Prostate gland (tissue), 2 donors: ENCODE measurements at regions not wholly inside any gene's neighbourhood (a gene's known extent, or its start where the extent isn't known, plus 50 kb on each side); places are given as distances from the start of the nearest gene placed in this dataset.

Source experiments
- DNase-seq: peaks from one replicate; pipeline ENCODE4 v3.0.0-alpha.2; 2019; ENCODE audit warnings: low spot score
- H3K27ac ChIP-seq, 2 donors: fragments of 200-600 bp; sonication (generic); 2 replicates each; pipeline ENCODE4 v1.5.1; 2017 to 2019
- H3K27me3 ChIP-seq: fragments of 200-600 bp; sonication (generic); replicated peaks from 2 replicates; pipeline ENCODE4 v1.5.1; 2019; ENCODE audit not compliant: insufficient read depth
- H3K36me3 ChIP-seq, 2 donors: fragments of 200-600 bp; sonication (generic); 1 replicate in 1 of 2; 2 replicates in 1 of 2; pipeline versions ENCODE4 v1.5.1 to v1.8.1; 2017 to 2019
- H3K4me1 ChIP-seq: fragments of 200-600 bp; sonication (generic); replicated peaks from 2 replicates; pipeline ENCODE4 v1.5.1; 2019
- H3K4me3 ChIP-seq, 2 donors: fragments of 200-600 bp; sonication (generic); 2 replicates each; pipeline ENCODE4 v1.5.1; 2017 to 2019
- H3K9me3 ChIP-seq: fragments of 200-600 bp; sonication (generic); 2 replicates; pipeline ENCODE4 v1.5.1; 2017
- POLR2A ChIP-seq: fragments of 450-650 bp; IDR thresholded peaks from one replicate; pipeline ENCODE4 v1.6.1; 2016; ENCODE audit warnings: antibody characterized with exemption, mild to moderate bottlenecking
- POLR2AphosphoS5 ChIP-seq: sonication (generic); formaldehyde crosslinking; IDR thresholded peaks from one replicate; pipeline ENCODE4 v1.6.1; 2017; ENCODE audit warnings: antibody characterized with exemption
- WGBS: methylation state at CpG from one replicate; pipeline ENCODE4 v1.1.5; 2018; 5-methylcytosine and 5-hydroxymethylcytosine counted together
- intact Hi-C: fragments of 100-400 bp; cut with DNase I; formaldehyde crosslinking; loops from one replicate; pipeline ENCODE4 v1.14.2; 2022
- TF ChIP-seq, protein P1 (sequence below), 4 experiments: fragments of 200-600 bp in 2 of 4; fragments of 450-650 bp in 2 of 4; sonication (generic) in 2 of 4; IDR thresholded peaks; 1 replicate in 3 of 4; 2 replicates in 1 of 4; pipeline ENCODE4 v1.5.1; 2016 to 2019; ENCODE audit warnings: antibody characterized with exemption in 4 of 4, mild to moderate bottlenecking in 2 of 4, moderate library complexity in 2 of 4

DNA sequence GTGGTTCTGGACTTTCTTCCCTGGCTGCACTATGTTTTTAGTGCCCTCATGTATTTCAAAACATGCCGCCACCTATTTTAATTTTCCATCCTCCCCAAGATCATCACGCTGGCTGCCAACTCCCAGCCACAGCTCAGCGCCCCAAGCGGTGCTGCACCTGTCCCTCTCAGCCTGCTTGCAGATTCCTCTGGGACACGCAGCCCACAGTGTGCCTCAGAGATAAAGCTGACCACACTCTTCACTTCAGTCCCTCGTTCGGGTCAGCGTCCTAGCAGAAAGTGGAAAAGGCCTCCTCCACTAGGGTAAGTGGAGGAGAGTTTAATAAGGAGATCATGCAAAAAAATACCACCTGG lies 56.2 kb upstream of the CKS2 start:
- no peak overlapping the region for H3K4me3 ChIP-seq
- no peaks in the 10 kb centered on the region for H3K9me3 ChIP-seq
- TF ChIP-seq POLR2A: no peak
- TF ChIP-seq, protein P1, sequence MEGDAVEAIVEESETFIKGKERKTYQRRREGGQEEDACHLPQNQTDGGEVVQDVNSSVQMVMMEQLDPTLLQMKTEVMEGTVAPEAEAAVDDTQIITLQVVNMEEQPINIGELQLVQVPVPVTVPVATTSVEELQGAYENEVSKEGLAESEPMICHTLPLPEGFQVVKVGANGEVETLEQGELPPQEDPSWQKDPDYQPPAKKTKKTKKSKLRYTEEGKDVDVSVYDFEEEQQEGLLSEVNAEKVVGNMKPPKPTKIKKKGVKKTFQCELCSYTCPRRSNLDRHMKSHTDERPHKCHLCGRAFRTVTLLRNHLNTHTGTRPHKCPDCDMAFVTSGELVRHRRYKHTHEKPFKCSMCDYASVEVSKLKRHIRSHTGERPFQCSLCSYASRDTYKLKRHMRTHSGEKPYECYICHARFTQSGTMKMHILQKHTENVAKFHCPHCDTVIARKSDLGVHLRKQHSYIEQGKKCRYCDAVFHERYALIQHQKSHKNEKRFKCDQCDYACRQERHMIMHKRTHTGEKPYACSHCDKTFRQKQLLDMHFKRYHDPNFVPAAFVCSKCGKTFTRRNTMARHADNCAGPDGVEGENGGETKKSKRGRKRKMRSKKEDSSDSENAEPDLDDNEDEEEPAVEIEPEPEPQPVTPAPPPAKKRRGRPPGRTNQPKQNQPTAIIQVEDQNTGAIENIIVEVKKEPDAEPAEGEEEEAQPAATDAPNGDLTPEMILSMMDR (IDR thresholded peaks at IDR 0.05): no peak
- no peak for TF ChIP-seq POLR2AphosphoS5
- no peaks in the 10 kb centered on the region for H3K27me3 ChIP-seq
- no peaks in the 10 kb centered on the region for H3K4me1 ChIP-seq
- DNase-seq: no peak
- intact Hi-C loops: no loop called here
- WGBS: 81% methylated on average over 8 of the region's 8 CpGs
- no peaks in the 10 kb centered on the region for H3K36me3 ChIP-seq
- H3K27ac ChIP-seq: no peak overlapping the region

DNA sequence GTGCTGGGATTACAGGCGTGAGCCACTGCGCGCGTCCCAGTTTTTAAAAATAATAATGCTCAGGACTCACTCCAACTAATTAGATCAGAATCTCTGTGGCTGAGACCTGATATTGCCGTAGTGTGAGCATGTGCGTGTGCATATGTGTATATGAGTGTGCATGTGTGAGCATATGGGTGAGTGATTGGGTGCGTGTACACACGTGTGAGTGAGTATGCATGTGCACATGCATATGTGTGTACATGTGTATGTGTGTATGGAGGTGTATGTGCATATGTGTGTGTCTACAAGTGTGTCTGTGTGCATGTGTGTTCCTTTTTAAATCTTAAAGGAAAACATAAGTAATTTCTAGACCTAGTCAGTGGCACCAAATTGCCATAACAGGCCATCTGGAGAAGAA lies 54.8 kb upstream of the CKS2 start:
- 96% methylated on average over 8 of the region's 8 CpGs for WGBS

DNA sequence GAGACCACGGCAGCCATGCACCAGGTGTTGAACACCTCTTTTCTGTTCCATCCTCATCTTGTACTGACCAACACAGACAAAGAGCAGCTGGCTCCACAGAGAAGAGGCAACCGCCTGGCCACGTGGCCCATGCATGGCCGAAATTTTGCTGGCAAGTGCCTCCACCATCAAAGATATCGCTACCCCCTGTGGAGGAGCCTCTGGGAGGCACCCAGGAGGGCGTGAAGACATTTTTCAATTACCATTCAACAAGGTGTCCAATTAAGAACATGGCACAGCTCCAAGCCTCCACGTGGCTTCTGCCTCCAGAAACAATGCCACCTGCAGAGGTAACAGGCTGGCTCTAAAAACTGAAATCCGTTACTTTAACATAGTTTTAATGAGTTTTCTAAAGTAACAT lies 54.4 kb upstream of the CKS2 start:
- DNase-seq: no peak
- Histone ChIP-seq H3K36me3 (no peaks in the 10 kb centered on the region), H3K27me3 (no peaks in the 10 kb centered on the region), H3K4me3 (no peak overlapping the region), H3K4me1 (no peaks in the 10 kb centered on the region), H3K9me3 (no peaks in the 10 kb centered on the region), H3K27ac (no peak overlapping the region)
- TF ChIP-seq POLR2A: no peak
- TF ChIP-seq, protein P1 (IDR thresholded peaks at IDR 0.05): no peak
- TF ChIP-seq POLR2AphosphoS5: no peak
- intact Hi-C loops: no loop called here
- WGBS: 73% methylated on average over 8 of the region's 8 CpGs

More for the DNA sequence above, 54.8 kb upstream of the CKS2 start:
- Histone ChIP-seq H3K4me1 (no peaks in the 10 kb centered on the region), H3K4me3 (no peak overlapping the region), H3K27me3 (no peaks in the 10 kb centered on the region), H3K9me3 (no peaks in the 10 kb centered on the region), H3K27ac (no peak overlapping the region), H3K36me3 (no peaks in the 10 kb centered on the region)
- intact Hi-C loops: no loop called here
- TF ChIP-seq POLR2AphosphoS5: no peak
- TF ChIP-seq, protein P1 (IDR thresholded peaks at IDR 0.05): no peak
- no peak for TF ChIP-seq POLR2A
- DNase-seq: no peak

DNA sequence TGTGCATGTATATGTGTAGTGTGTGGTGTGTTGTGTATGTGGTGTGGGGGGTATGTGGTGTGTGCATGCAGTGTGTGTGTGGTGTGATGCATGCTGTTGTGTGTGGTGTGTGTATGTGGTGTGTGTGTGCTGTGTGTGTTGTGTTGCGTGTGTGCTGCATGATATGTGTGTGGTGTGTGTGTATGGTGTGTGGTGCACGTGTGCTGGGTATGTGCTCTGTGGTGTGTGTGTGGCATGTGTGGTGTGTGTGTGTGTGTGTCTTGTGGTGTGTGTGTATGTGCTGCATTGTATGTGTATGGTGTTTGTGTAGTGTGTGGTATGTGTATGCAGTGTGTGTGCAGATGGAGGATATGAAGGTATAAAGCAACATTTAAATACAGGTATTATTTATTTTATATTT lies 50.5 kb upstream of the CKS2 start:
- Histone ChIP-seq H3K9me3 (no peaks in the 10 kb centered on the region), H3K36me3 (no peaks in the 10 kb centered on the region), H3K4me1 (no peaks in the 10 kb centered on the region), H3K27me3 (no peaks in the 10 kb centered on the region), H3K4me3 (no peak overlapping the region), H3K27ac (no peak overlapping the region)
- DNase-seq: no peak
- no peak for TF ChIP-seq POLR2A
- no peak for TF ChIP-seq POLR2AphosphoS5
- TF ChIP-seq, protein P1 (IDR thresholded peaks at IDR 0.05): no peak
- WGBS: 98% methylated on average over 2 of the region's 2 CpGs
- intact Hi-C loops: no loop called here
